ENCODE measurements at regions not wholly inside any gene's neighbourhood (a gene's known extent, or its start where the extent isn't known, plus 50 kb on each side); places are given as distances from the start of the nearest gene placed in this dataset.
"Not testable (repeated sequence)": the region's sequence is repeated elsewhere in the genome, so short reads cannot be mapped to it uniquely, and the experiment has no call there.

GRCh38 chr2:238502088-238502810, 75.5 kb downstream of the ASB1 start:
- DNase-seq (ENCODE audit: low read depth), result no peak
- no peak overlapping the region for H3K4me3 ChIP-seq (ENCODE audit: low read depth, low read length)

- no peak overlapping the region for H3K4me3 ChIP-seq (ENCODE audit: low read depth, low read length)
- DNase-seq (ENCODE audit: low read depth), result no peak
Observed at GRCh38 chr2:238502956-238503791, 76.4 kb downstream of the ASB1 start.

- no peak overlapping the region for H3K4me3 ChIP-seq (ENCODE audit: low read depth, low read length)
- no peak for DNase-seq (ENCODE audit: low read depth)
Observed at GRCh38 chr2:238504181-238504931, 77.6 kb downstream of the ASB1 start.

GRCh38 chr2:238505119-238505891, 78.6 kb downstream of the ASB1 start:
- no peak for DNase-seq (ENCODE audit: low read depth)
- H3K4me3 ChIP-seq (ENCODE audit: low read depth, low read length), result no peak overlapping the region

- no peak for DNase-seq (ENCODE audit: low read depth)
Observed at GRCh38 chr2:238505892-238506280, 79.2 kb downstream of the ASB1 start.

GRCh38 chr2:238506371-238507068, 79.8 kb downstream of the ASB1 start:
- H3K4me3 ChIP-seq (ENCODE audit: low read depth, low read length), result no peak overlapping the region

More at GRCh38 chr2:238505892-238506280, 79.2 kb downstream of the ASB1 start:
- no peak overlapping the region for H3K4me3 ChIP-seq (ENCODE audit: low read depth, low read length)

GRCh38 chr2:238507836-238508235, 81.1 kb downstream of the ASB1 start:
- no peak for DNase-seq (ENCODE audit: low read depth)

More at GRCh38 chr2:238506371-238507068, 79.8 kb downstream of the ASB1 start:
- no peak for DNase-seq (ENCODE audit: low read depth)

GRCh38 chr2:238509151-238509835, 82.6 kb downstream of the ASB1 start:
- H3K4me3 ChIP-seq (ENCODE audit: low read depth, low read length), result no peak overlapping the region
- no peak for DNase-seq (ENCODE audit: low read depth)

More at GRCh38 chr2:238507836-238508235, 81.1 kb downstream of the ASB1 start:
- H3K4me3 ChIP-seq (ENCODE audit: low read depth, low read length), result no peak overlapping the region

GRCh38 chr2:238509903-238510302, 83.2 kb downstream of the ASB1 start:
- DNase-seq (ENCODE audit: low read depth), result no peak
- H3K4me3 ChIP-seq (ENCODE audit: low read depth, low read length), result no peak overlapping the region

GRCh38 chr2:238510911-238511613, 84.3 kb downstream of the ASB1 start:
- H3K4me3 ChIP-seq (ENCODE audit: low read depth, low read length), result no peak overlapping the region
- DNase-seq (ENCODE audit: low read depth), result no peak

- H3K4me3 ChIP-seq (ENCODE audit: low read depth, low read length), result no peak overlapping the region
- DNase-seq (ENCODE audit: low read depth), result no peak
Observed at GRCh38 chr2:238511614-238511950, 84.9 kb downstream of the ASB1 start.

GRCh38 chr2:238512247-238512867, 85.6 kb downstream of the ASB1 start:
- DNase-seq (ENCODE audit: low read depth), result no peak
- no peak overlapping the region for H3K4me3 ChIP-seq (ENCODE audit: low read depth, low read length)

GRCh38 chr2:238513346-238513745, 86.6 kb downstream of the ASB1 start:
- H3K4me3 ChIP-seq (ENCODE audit: low read depth, low read length), result no peak overlapping the region
- no peak for DNase-seq (ENCODE audit: low read depth)

- not testable (repeated sequence) for DNase-seq (ENCODE audit: low read depth); H3K4me3 ChIP-seq (ENCODE audit: low read depth, low read length)
Observed at GRCh38 chr2:238514024-238514423, 87.3 kb downstream of the ASB1 start.

GRCh38 chr2:238515377-238515776, 88.7 kb downstream of the ASB1 start:
- H3K4me3 ChIP-seq (ENCODE audit: low read depth, low read length), result no peak overlapping the region
- no peak for DNase-seq (ENCODE audit: low read depth)

- DNase-seq (ENCODE audit: low read depth), result no peak
- no peak overlapping the region for H3K4me3 ChIP-seq (ENCODE audit: low read depth, low read length)
Observed at GRCh38 chr2:238517209-238517608, 90.5 kb downstream of the ASB1 start.

GRCh38 chr2:238518172-238518820, 91.6 kb downstream of the ASB1 start:
- DNase-seq (ENCODE audit: low read depth), result peak; percentile 74
- no peak overlapping the region for H3K4me3 ChIP-seq (ENCODE audit: low read depth, low read length)
